ENCODE measurements at regions not wholly inside any gene's neighbourhood (a gene's known extent, or its start where the extent isn't known, plus 50 kb on each side); places are given as distances from the start of the nearest gene placed in this dataset.
"Not testable (repeated sequence)": the region's sequence is repeated elsewhere in the genome, so short reads cannot be mapped to it uniquely, and the experiment has no call there.

GRCh38 chr20:5393218-5393870 lies 76.6 kb upstream of the PROKR2 start:
- DNase-seq (ENCODE audit: low read depth in 1 of 2, low spot score in 1 of 2): no peak

GRCh38 chr20:5390720-5391119 lies 74.0 kb upstream of the PROKR2 start:
- no peak for DNase-seq (ENCODE audit: low read depth in 1 of 2, low spot score in 1 of 2)

GRCh38 chr20:5386846-5387245 lies 70.1 kb upstream of the PROKR2 start:
- DNase-seq (ENCODE audit: low read depth in 1 of 2, low spot score in 1 of 2): not testable (repeated sequence)

- not testable (repeated sequence) for DNase-seq (ENCODE audit: low read depth in 1 of 2, low spot score in 1 of 2)
Measured at GRCh38 chr20:5381527-5381926, 64.8 kb upstream of the PROKR2 start.

- no peak for DNase-seq (ENCODE audit: low read depth in 1 of 2, low spot score in 1 of 2)
Measured at GRCh38 chr20:5377484-5377883, 60.7 kb upstream of the PROKR2 start.

- DNase-seq (ENCODE audit: low read depth in 1 of 2, low spot score in 1 of 2): no peak
Measured at GRCh38 chr20:5376228-5376627, 59.5 kb upstream of the PROKR2 start.

GRCh38 chr20:5374171-5374570 lies 57.4 kb upstream of the PROKR2 start:
- DNase-seq (ENCODE audit: low read depth in 1 of 2, low spot score in 1 of 2): no peak

- DNase-seq (ENCODE audit: low read depth in 1 of 2, low spot score in 1 of 2): no peak
Measured at GRCh38 chr20:5372371-5372770, 55.6 kb upstream of the PROKR2 start.

- DNase-seq (ENCODE audit: low read depth in 1 of 2, low spot score in 1 of 2): no peak
Measured at GRCh38 chr20:5369629-5370028, 52.9 kb upstream of the PROKR2 start.

Data from activated CD4-positive, alpha-beta T cell treated with anti-CD3 and anti-CD28 coated beads, Interleukin-2, amount 50 U/mL, for 24 hours (primary cell).